ENCODE measurements at regions not wholly inside any gene's neighbourhood (a gene's known extent, or its start where the extent isn't known, plus 50 kb on each side); places are given as distances from the start of the nearest gene placed in this dataset.

- Mint-ChIP-seq H3K36me3 (no peaks in the 10 kb centered on the region), H3K27me3 (no peaks in the 10 kb centered on the region), H3K27ac (no peak overlapping the region), H3K4me1 (no peaks in the 10 kb centered on the region), H3K4me3 (no peak overlapping the region), H3K9me3 (peaks cover 0 to 14% (median 0%) of the 10 kb centered on the region in 11 donors)
- no peaks in the 10 kb centered on the region for H3K36me3 ChIP-seq (ENCODE audit: control insufficient read depth in 2 of 3, insufficient read depth in 3 of 3, low read length in 3 of 3)
- no peak overlapping the region for H3K4me3 ChIP-seq (ENCODE audit: low read length)
- H3K9me3 ChIP-seq (ENCODE audit: control insufficient read depth in 2 of 3, low read length in 3 of 3): no peaks in the 10 kb centered on the region
- no peak overlapping the region for H3K27ac ChIP-seq (ENCODE audit: low read depth, low read length)
- no peak for DNase-seq
- H3K4me1 ChIP-seq (ENCODE audit: control insufficient read depth in 2 of 2, insufficient read depth in 2 of 2, low read length in 2 of 2): no peaks in the 10 kb centered on the region
- no peaks in the 10 kb centered on the region for H3K27me3 ChIP-seq (ENCODE audit: control insufficient read depth in 2 of 2, insufficient read depth in 2 of 2, low read length in 2 of 2)
- ChIA-PET CTCF (no interaction called here), POLR2A (no interaction called here)
- no peak for ATAC-seq
- intact Hi-C loops (cut with micrococcal nuclease): no loop called here
Measured at GRCh38 chr12:60101715-60102114, 505.9 kb downstream of the SLC16A7 start.

- H3K27ac ChIP-seq (ENCODE audit: low read depth, low read length): no peak overlapping the region
- Mint-ChIP-seq H3K9me3 (peaks cover 0 to 5% (median 0%) of the 10 kb centered on the region in 11 donors), H3K4me3 (no peak overlapping the region), H3K27me3 (no peaks in the 10 kb centered on the region), H3K4me1 (no peaks in the 10 kb centered on the region), H3K36me3 (no peaks in the 10 kb centered on the region), H3K27ac (no peak overlapping the region)
- H3K9me3 ChIP-seq (ENCODE audit: control insufficient read depth in 2 of 3, low read length in 3 of 3): no peaks in the 10 kb centered on the region
- no peak overlapping the region for H3K4me3 ChIP-seq (ENCODE audit: low read length)
- DNase-seq (no peak), ATAC-seq (no peak)
- CTCF ChIA-PET: no interaction called here
- H3K27me3 ChIP-seq (ENCODE audit: control insufficient read depth in 2 of 2, insufficient read depth in 2 of 2, low read length in 2 of 2): no peaks in the 10 kb centered on the region
- POLR2A ChIA-PET: no interaction called here
- no peaks in the 10 kb centered on the region for H3K4me1 ChIP-seq (ENCODE audit: control insufficient read depth in 2 of 2, insufficient read depth in 2 of 2, low read length in 2 of 2)
- intact Hi-C loops (cut with micrococcal nuclease): no loop called here
- H3K36me3 ChIP-seq (ENCODE audit: control insufficient read depth in 2 of 3, insufficient read depth in 3 of 3, low read length in 3 of 3): no peaks in the 10 kb centered on the region
Measured at GRCh38 chr12:60106214-60106613, 510.4 kb downstream of the SLC16A7 start.

- Mint-ChIP-seq H3K4me3 (no peak overlapping the region), H3K27ac (no peak overlapping the region), H3K4me1 (no peaks in the 10 kb centered on the region), H3K27me3 (no peaks in the 10 kb centered on the region), H3K9me3 (peaks cover 0 to 3% (median 0%) of the 10 kb centered on the region in 11 donors), H3K36me3 (no peaks in the 10 kb centered on the region)
- H3K36me3 ChIP-seq (ENCODE audit: control insufficient read depth in 2 of 3, insufficient read depth in 3 of 3, low read length in 3 of 3): no peaks in the 10 kb centered on the region
- H3K4me3 ChIP-seq (ENCODE audit: low read length): no peak overlapping the region
- ChIA-PET CTCF (no interaction called here), POLR2A (no interaction called here)
- no peaks in the 10 kb centered on the region for H3K9me3 ChIP-seq (ENCODE audit: control insufficient read depth in 2 of 3, low read length in 3 of 3)
- DNase-seq (no peak), ATAC-seq (no peak)
- no peak overlapping the region for H3K27ac ChIP-seq (ENCODE audit: low read depth, low read length)
- H3K4me1 ChIP-seq (ENCODE audit: control insufficient read depth in 2 of 2, insufficient read depth in 2 of 2, low read length in 2 of 2): no peaks in the 10 kb centered on the region
- no peaks in the 10 kb centered on the region for H3K27me3 ChIP-seq (ENCODE audit: control insufficient read depth in 2 of 2, insufficient read depth in 2 of 2, low read length in 2 of 2)
- intact Hi-C loops (cut with micrococcal nuclease): no loop called here
Measured at GRCh38 chr12:60107992-60108391, 512.2 kb downstream of the SLC16A7 start.

- no peaks in the 10 kb centered on the region for H3K27me3 ChIP-seq (ENCODE audit: control insufficient read depth in 2 of 2, insufficient read depth in 2 of 2, low read length in 2 of 2)
- CTCF ChIA-PET: no interaction called here
- no peak overlapping the region for H3K4me3 ChIP-seq (ENCODE audit: low read length)
- Mint-ChIP-seq H3K27me3 (no peaks in the 10 kb centered on the region), H3K27ac (no peak overlapping the region), H3K4me3 (no peak overlapping the region), H3K9me3 (peaks cover 0 to 13% (median 2%) of the 10 kb centered on the region in 11 donors), H3K36me3 (no peaks in the 10 kb centered on the region), H3K4me1 (no peaks in the 10 kb centered on the region)
- no peak for ATAC-seq
- no peak overlapping the region for H3K27ac ChIP-seq (ENCODE audit: low read depth, low read length)
- H3K36me3 ChIP-seq (ENCODE audit: control insufficient read depth in 2 of 3, insufficient read depth in 3 of 3, low read length in 3 of 3): no peaks in the 10 kb centered on the region
- intact Hi-C loops (cut with micrococcal nuclease): no loop called here
- no peaks in the 10 kb centered on the region for H3K9me3 ChIP-seq (ENCODE audit: control insufficient read depth in 2 of 3, low read length in 3 of 3)
- H3K4me1 ChIP-seq (ENCODE audit: control insufficient read depth in 2 of 2, insufficient read depth in 2 of 2, low read length in 2 of 2): no peaks in the 10 kb centered on the region
- POLR2A ChIA-PET: no interaction called here
- DNase-seq: no peak
Measured at GRCh38 chr12:60112063-60112462, 516.2 kb downstream of the SLC16A7 start.

GRCh38 chr12:60112763-60113162, 516.9 kb downstream of the SLC16A7 start:
- ChIA-PET CTCF (no interaction called here), POLR2A (no interaction called here)
- no peaks in the 10 kb centered on the region for H3K4me1 Mint-ChIP-seq
- ATAC-seq (no peak), DNase-seq (no peak)
- Histone ChIP-seq H3K9me3 (ENCODE audit: control insufficient read depth in 2 of 3, low read length in 3 of 3) (no peaks in the 10 kb centered on the region), H3K4me1 (ENCODE audit: control insufficient read depth in 2 of 2, insufficient read depth in 2 of 2, low read length in 2 of 2) (no peaks in the 10 kb centered on the region), H3K27me3 (ENCODE audit: control insufficient read depth in 2 of 2, insufficient read depth in 2 of 2, low read length in 2 of 2) (no peaks in the 10 kb centered on the region), H3K27ac (ENCODE audit: low read depth, low read length) (no peak overlapping the region), H3K4me3 (ENCODE audit: low read length) (no peak overlapping the region), H3K36me3 (ENCODE audit: control insufficient read depth in 2 of 3, insufficient read depth in 3 of 3, low read length in 3 of 3) (no peaks in the 10 kb centered on the region)
- H3K9me3 Mint-ChIP-seq: peaks cover 0 to 13% (median 3%) of the 10 kb centered on the region in 11 donors
- H3K36me3 Mint-ChIP-seq: no peaks in the 10 kb centered on the region
- no peaks in the 10 kb centered on the region for H3K27me3 Mint-ChIP-seq
- H3K27ac Mint-ChIP-seq: no peak overlapping the region
- intact Hi-C loops (cut with micrococcal nuclease): no loop called here
- H3K4me3 Mint-ChIP-seq: no peak overlapping the region

GRCh38 chr12:60114169-60114568, 518.3 kb downstream of the SLC16A7 start:
- H3K9me3 Mint-ChIP-seq: peaks cover 0 to 13% (median 3%) of the 10 kb centered on the region in 11 donors
- no peak for ATAC-seq
- no peaks in the 10 kb centered on the region for H3K4me1 Mint-ChIP-seq
- ChIA-PET POLR2A (no interaction called here), CTCF (no interaction called here)
- H3K36me3 ChIP-seq (ENCODE audit: control insufficient read depth in 2 of 3, insufficient read depth in 3 of 3, low read length in 3 of 3): no peaks in the 10 kb centered on the region
- no peak overlapping the region for H3K27ac ChIP-seq (ENCODE audit: low read depth, low read length)
- intact Hi-C loops (cut with micrococcal nuclease): no loop called here
- no peaks in the 10 kb centered on the region for H3K9me3 ChIP-seq (ENCODE audit: control insufficient read depth in 2 of 3, low read length in 3 of 3)
- no peaks in the 10 kb centered on the region for H3K4me1 ChIP-seq (ENCODE audit: control insufficient read depth in 2 of 2, insufficient read depth in 2 of 2, low read length in 2 of 2)
- H3K4me3 Mint-ChIP-seq: no peak overlapping the region
- H3K27me3 ChIP-seq (ENCODE audit: control insufficient read depth in 2 of 2, insufficient read depth in 2 of 2, low read length in 2 of 2): no peaks in the 10 kb centered on the region
- no peak overlapping the region for H3K27ac Mint-ChIP-seq
- DNase-seq: no peak
- H3K36me3 Mint-ChIP-seq: no peaks in the 10 kb centered on the region
- H3K4me3 ChIP-seq (ENCODE audit: low read length): no peak overlapping the region
- H3K27me3 Mint-ChIP-seq: no peaks in the 10 kb centered on the region

GRCh38 chr12:60119327-60119726, 523.5 kb downstream of the SLC16A7 start:
- no peak for ATAC-seq
- no peaks in the 10 kb centered on the region for H3K36me3 Mint-ChIP-seq
- Histone ChIP-seq H3K27me3 (ENCODE audit: control insufficient read depth in 2 of 2, insufficient read depth in 2 of 2, low read length in 2 of 2) (no peaks in the 10 kb centered on the region), H3K36me3 (ENCODE audit: control insufficient read depth in 2 of 3, insufficient read depth in 3 of 3, low read length in 3 of 3) (no peaks in the 10 kb centered on the region), H3K4me3 (ENCODE audit: low read length) (no peak overlapping the region), H3K27ac (ENCODE audit: low read depth, low read length) (no peak overlapping the region), H3K9me3 (ENCODE audit: control insufficient read depth in 2 of 3, low read length in 3 of 3) (no peaks in the 10 kb centered on the region), H3K4me1 (ENCODE audit: control insufficient read depth in 2 of 2, insufficient read depth in 2 of 2, low read length in 2 of 2) (no peaks in the 10 kb centered on the region)
- DNase-seq: no peak
- no peaks in the 10 kb centered on the region for H3K4me1 Mint-ChIP-seq
- H3K9me3 Mint-ChIP-seq: peaks cover 0 to 8% (median 3%) of the 10 kb centered on the region in 11 donors
- H3K27me3 Mint-ChIP-seq: no peaks in the 10 kb centered on the region
- intact Hi-C loops (cut with micrococcal nuclease): no loop called here
- ChIA-PET CTCF (no interaction called here), POLR2A (no interaction called here)
- H3K4me3 Mint-ChIP-seq: no peak overlapping the region
- no peak overlapping the region for H3K27ac Mint-ChIP-seq

All from naive thymus-derived CD4-positive, alpha-beta T cell (primary cell).